ENCODE measurements at regions not wholly inside any gene's neighbourhood (a gene's known extent, or its start where the extent isn't known, plus 50 kb on each side); places are given as distances from the start of the nearest gene placed in this dataset.
"Not testable (repeated sequence)": the region's sequence is repeated elsewhere in the genome, so short reads cannot be mapped to it uniquely, and the experiment has no call there.

DNA sequence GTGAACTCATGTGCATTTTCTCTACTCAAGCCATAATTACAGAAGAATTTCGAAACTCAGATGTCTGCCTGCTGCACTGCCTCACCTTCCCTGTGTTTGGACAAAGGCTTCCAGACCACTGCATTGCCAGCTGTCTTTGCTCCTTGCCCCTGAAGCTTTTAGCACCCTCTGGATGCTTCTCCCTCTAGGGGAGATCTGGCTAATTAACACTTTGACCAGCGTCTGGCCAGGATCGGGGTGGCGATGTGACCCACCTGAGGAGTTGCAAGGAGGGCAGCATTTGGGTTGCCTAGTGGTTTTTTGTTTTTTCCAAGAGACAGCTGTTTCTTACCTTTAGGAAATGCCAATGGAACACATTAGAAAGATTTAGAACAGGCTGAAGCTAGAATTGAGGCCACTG, 127.7 kb upstream of the ZNF536 start:
- in situ Hi-C loops (cut with MboI; ENCODE audit: low pct_unique_long_range_greater_than_20kb, low sequenced_read_pairs), result no loop called here
- no peak for DNase-seq

- DNase-seq, result no peak
- in situ Hi-C loops (cut with MboI; ENCODE audit: low pct_unique_long_range_greater_than_20kb, low sequenced_read_pairs), result no loop called here
Measured at GRCh38 chr19:30245401-30246039, 126.7 kb upstream of the ZNF536 start.

GRCh38 chr19:30249911-30250310, 122.3 kb upstream of the ZNF536 start:
- DNase-seq, result no peak
- in situ Hi-C loops (cut with MboI; ENCODE audit: low pct_unique_long_range_greater_than_20kb, low sequenced_read_pairs), result no loop called here

- DNase-seq, result no peak
- in situ Hi-C loops (cut with MboI; ENCODE audit: low pct_unique_long_range_greater_than_20kb, low sequenced_read_pairs), result no loop called here
Measured at GRCh38 chr19:30252214-30252613, 120.0 kb upstream of the ZNF536 start.

DNA sequence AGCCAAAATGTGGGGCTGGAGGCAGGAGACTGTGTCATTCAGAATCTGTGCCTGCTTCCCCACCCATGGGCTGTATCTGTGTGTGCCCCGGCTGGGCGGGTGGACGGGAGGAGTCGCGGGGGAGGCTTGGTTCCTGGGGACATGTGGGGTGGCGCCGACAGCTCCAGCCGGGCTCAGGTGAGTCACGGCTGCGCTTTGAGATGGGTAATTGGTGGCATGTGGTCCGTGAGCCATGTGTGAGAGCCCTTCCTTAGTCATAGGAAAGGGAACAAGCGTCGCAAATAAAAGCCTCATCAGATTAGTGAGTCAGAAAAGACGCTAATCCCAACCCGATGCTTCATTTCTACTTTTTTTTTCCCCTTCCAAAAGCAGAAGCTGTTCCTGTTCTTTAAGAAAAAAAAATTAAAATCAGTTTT, 118.6 kb upstream of the ZNF536 start:
- in situ Hi-C loops (cut with MboI; ENCODE audit: low pct_unique_long_range_greater_than_20kb, low sequenced_read_pairs), result no loop called here
- DNase-seq, result no peak

GRCh38 chr19:30254158-30254557, 118.0 kb upstream of the ZNF536 start:
- DNase-seq, result no peak
- in situ Hi-C loops (cut with MboI; ENCODE audit: low pct_unique_long_range_greater_than_20kb, low sequenced_read_pairs), result no loop called here

DNA sequence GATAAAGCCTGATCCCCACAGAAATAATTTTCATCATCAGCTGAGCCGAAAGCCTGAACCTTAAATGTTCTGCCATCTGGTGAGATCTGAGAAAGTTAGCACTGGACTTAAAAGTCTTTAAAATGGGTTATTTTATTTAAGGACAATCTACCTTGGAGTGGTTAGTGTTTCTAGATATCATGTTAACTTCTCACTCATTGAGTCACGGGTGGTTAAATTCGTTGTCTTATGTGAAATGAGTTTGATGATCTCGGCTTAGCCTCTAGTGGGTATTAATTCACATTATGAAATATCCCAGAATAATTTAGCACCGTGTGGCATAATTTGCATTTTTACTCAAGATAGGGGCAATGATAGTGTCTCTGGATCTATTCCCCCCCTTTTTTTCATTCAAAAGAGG, 117.4 kb upstream of the ZNF536 start:
- in situ Hi-C loops (cut with MboI; ENCODE audit: low pct_unique_long_range_greater_than_20kb, low sequenced_read_pairs), result no loop called here
- DNase-seq, result no peak

GRCh38 chr19:30255791-30256495, 116.2 kb upstream of the ZNF536 start:
- in situ Hi-C loops (cut with MboI; ENCODE audit: low pct_unique_long_range_greater_than_20kb, low sequenced_read_pairs), result no loop called here
- no peak for DNase-seq

DNA sequence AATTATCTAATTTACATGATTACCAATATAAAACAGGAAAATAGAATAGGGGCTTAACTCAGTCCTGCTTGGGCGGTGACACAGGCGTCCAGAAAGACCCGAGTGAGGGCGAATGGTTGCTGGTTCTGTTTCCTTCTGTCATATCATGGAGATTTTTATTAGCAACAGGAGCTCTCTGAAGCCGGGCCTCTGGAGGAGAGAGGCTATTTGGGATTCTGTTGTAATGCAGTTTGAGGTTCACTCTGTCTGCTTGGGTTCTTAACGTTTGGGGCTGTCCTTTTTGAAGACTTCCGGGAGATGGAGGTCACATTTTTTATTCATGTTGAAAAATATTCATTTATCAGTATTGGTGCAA, 115.7 kb upstream of the ZNF536 start:
- no peak for DNase-seq
- in situ Hi-C loops (cut with MboI; ENCODE audit: low pct_unique_long_range_greater_than_20kb, low sequenced_read_pairs), result no loop called here

- in situ Hi-C loops (cut with MboI; ENCODE audit: low pct_unique_long_range_greater_than_20kb, low sequenced_read_pairs), result no loop called here
- DNase-seq, result no peak
Measured at GRCh38 chr19:30263830-30264381, 108.3 kb upstream of the ZNF536 start.

DNA sequence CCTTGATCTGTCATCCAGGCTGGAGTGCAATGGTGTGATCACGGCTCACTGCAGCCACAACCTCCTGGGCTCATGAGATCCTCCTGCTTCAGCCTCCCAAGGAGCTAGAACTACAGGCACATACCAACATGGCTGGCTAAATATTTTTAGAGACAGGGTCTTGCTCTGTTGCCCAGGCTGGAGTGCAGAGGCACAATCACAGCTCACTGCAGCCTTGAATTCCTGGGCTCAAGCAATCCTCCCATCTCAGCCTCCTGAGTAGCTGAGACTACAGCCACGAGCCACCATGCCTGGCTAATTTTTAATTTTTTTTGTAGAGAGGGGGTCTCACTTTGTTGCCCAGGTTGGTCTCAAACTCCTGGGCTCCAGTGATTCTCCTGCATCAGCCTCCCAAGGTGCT, 106.3 kb upstream of the ZNF536 start:
- in situ Hi-C loops (cut with MboI; ENCODE audit: low pct_unique_long_range_greater_than_20kb, low sequenced_read_pairs); DNase-seq: not testable (repeated sequence)

- in situ Hi-C loops (cut with MboI; ENCODE audit: low pct_unique_long_range_greater_than_20kb, low sequenced_read_pairs), result no loop called here
Measured at GRCh38 chr19:30266687-30267086, 105.5 kb upstream of the ZNF536 start.

GRCh38 chr19:30267332-30267731, 104.9 kb upstream of the ZNF536 start:
- in situ Hi-C loops (cut with MboI; ENCODE audit: low pct_unique_long_range_greater_than_20kb, low sequenced_read_pairs), result no loop called here
- DNase-seq, result no peak

More at GRCh38 chr19:30266687-30267086, 105.5 kb upstream of the ZNF536 start:
- no peak for DNase-seq

DNA sequence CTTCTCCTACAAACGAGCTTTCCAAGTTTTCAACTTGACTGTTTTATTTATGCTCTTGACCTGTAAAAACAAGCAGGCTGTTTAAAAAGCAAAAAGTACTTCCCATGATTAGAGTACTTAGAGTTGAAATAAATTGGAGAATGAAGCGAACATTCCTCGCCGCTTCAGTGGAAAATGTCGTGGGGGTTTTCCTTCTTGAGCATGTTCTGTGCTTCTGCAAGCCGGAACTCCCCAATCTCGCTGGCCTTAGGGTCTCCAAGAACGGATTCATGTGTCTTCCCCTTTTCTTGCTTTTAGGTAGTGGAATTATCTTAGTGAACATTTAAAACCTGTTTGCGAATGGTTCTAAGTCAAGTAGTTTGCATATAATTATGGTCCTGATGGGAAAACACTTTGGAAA, 103.6 kb upstream of the ZNF536 start:
- in situ Hi-C loops (cut with MboI; ENCODE audit: low pct_unique_long_range_greater_than_20kb, low sequenced_read_pairs), result no loop called here

GRCh38 chr19:30269638-30270037, 102.5 kb upstream of the ZNF536 start:
- no peak for DNase-seq
- in situ Hi-C loops (cut with MboI; ENCODE audit: low pct_unique_long_range_greater_than_20kb, low sequenced_read_pairs), result no loop called here

More for the DNA sequence above, 103.6 kb upstream of the ZNF536 start:
- DNase-seq, result no peak

- DNase-seq, result no peak
- in situ Hi-C loops (cut with MboI; ENCODE audit: low pct_unique_long_range_greater_than_20kb, low sequenced_read_pairs), result no loop called here
Measured at GRCh38 chr19:30271816-30272215, 100.4 kb upstream of the ZNF536 start.

DNA sequence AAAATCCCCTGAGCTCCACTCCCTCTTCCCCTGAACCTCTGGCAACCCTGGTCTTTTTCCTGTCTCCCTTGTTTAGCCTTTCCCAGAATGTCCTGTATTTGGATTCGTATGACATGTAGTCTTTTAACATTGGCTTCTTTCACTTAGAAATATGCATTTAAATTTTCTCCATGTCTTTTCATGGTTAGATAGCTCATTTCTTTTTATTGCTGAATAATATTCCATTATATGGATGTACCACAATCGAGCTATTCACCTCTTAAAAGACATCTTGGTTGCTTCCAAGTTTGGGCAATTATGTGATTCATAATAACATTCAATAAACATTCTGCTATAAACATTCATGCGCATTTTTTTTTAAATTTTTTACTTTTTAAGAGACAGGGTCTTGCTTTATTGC, 99.6 kb upstream of the ZNF536 start:
- no peak for DNase-seq
- in situ Hi-C loops (cut with MboI; ENCODE audit: low pct_unique_long_range_greater_than_20kb, low sequenced_read_pairs), result no loop called here

DNA sequence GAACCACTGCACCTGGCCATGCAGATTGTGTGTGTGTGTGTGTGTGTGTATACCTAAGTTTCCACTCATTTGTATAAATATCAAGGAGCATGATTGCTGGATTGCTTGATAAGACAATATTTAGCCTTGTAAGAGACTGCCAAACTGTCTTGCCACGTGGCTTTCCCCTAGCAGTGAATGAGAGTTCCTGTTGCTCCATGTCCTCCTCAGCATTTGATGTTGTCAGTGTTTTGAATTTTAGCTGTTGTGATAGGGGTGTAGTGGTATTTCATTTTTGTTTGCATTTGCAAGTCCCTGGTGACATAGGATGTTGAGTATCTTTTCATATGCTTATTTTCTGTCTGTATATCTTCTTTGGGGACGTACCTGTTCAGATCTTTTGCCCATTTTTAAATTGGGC, 99.0 kb upstream of the ZNF536 start:
- no peak for DNase-seq
- in situ Hi-C loops (cut with MboI; ENCODE audit: low pct_unique_long_range_greater_than_20kb, low sequenced_read_pairs), result no loop called here

GRCh38 chr19:30274987-30275386, 97.2 kb upstream of the ZNF536 start:
- in situ Hi-C loops (cut with MboI; ENCODE audit: low pct_unique_long_range_greater_than_20kb, low sequenced_read_pairs), result no loop called here
- DNase-seq, result no peak

- DNase-seq, result no peak
- in situ Hi-C loops (cut with MboI; ENCODE audit: low pct_unique_long_range_greater_than_20kb, low sequenced_read_pairs), result no loop called here
Measured at GRCh38 chr19:30276011-30276882, 95.9 kb upstream of the ZNF536 start.

Measured in KBM-7 (cell line).